ENCODE measurements at regions not wholly inside any gene's neighbourhood (a gene's known extent, or its start where the extent isn't known, plus 50 kb on each side); places are given as distances from the start of the nearest gene placed in this dataset.

GRCh38 chr10:120749072-120749471 lies 102.1 kb upstream of the WDR11 start:
- TF ChIP-seq, protein P1, sequence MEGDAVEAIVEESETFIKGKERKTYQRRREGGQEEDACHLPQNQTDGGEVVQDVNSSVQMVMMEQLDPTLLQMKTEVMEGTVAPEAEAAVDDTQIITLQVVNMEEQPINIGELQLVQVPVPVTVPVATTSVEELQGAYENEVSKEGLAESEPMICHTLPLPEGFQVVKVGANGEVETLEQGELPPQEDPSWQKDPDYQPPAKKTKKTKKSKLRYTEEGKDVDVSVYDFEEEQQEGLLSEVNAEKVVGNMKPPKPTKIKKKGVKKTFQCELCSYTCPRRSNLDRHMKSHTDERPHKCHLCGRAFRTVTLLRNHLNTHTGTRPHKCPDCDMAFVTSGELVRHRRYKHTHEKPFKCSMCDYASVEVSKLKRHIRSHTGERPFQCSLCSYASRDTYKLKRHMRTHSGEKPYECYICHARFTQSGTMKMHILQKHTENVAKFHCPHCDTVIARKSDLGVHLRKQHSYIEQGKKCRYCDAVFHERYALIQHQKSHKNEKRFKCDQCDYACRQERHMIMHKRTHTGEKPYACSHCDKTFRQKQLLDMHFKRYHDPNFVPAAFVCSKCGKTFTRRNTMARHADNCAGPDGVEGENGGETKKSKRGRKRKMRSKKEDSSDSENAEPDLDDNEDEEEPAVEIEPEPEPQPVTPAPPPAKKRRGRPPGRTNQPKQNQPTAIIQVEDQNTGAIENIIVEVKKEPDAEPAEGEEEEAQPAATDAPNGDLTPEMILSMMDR (IDR thresholded peaks at IDR 0.05; ENCODE audit: control extremely low read depth in 1 of 3, insufficient read depth in 1 of 3, low read depth in 1 of 3, low read length in 3 of 3), result no peak
- TF ChIP-seq TBP (IDR thresholded peaks at IDR 0.05; ENCODE audit: low read depth, low read length), result no peak
- no peak for TF ChIP-seq MAFK (IDR thresholded peaks at IDR 0.05; ENCODE audit: low read depth, low read length)
- no peak for TF ChIP-seq POLR2A (IDR thresholded peaks at IDR 0.05; ENCODE audit: control extremely low read depth in 1 of 2, low read depth in 2 of 2, low read length in 2 of 2)
- no peak for TF ChIP-seq CEBPB (IDR thresholded peaks at IDR 0.05; ENCODE audit: low read depth, low read length)
- TF ChIP-seq NRF1 (IDR thresholded peaks at IDR 0.05; ENCODE audit: low read depth, low read length), result no peak
- TF ChIP-seq EZH2 (IDR thresholded peaks at IDR 0.05; ENCODE audit: low read depth, low read length, severe bottlenecking), result no peak
- no peak for TF ChIP-seq ZNF274 (IDR thresholded peaks at IDR 0.05; ENCODE audit: borderline replicate concordance, extremely low read depth, low read length)
- no peak for TF ChIP-seq SP1 (IDR thresholded peaks at IDR 0.05; ENCODE audit: low read depth, low read length)
- TF ChIP-seq RAD21 (IDR thresholded peaks at IDR 0.05 in 1 of 2, conservative IDR thresholded peaks at IDR 0.05 in 1 of 2; ENCODE audit: low read depth in 2 of 2, low read length in 2 of 2), result no peak
- TF ChIP-seq CREB1 (IDR thresholded peaks at IDR 0.05), result no peak

All from H1 (cell line).